ENCODE measurements at regions not wholly inside any gene's neighbourhood (a gene's known extent, or its start where the extent isn't known, plus 50 kb on each side); places are given as distances from the start of the nearest gene placed in this dataset.

DNA sequence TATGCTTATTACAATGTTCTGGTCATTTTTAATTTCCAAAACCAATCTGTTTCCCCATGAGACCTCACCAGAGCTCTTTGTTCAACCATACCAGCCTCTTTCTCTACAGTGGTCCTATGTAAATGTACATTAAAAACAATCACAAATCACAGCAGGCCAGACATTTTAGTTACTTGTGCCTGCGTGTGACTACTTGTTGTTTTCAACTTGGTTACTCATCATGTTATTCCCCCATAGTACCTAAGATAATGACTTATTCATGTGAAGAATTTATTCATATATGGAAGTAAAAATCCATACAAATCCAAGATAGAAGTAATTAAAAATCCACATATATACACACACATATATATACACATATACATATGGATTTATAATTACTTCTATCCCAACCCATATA lies 379.6 kb downstream of the SLITRK6 start:
- Mint-ChIP-seq H3K27me3 (ENCODE audit: insufficient read depth, low read depth) (peaks cover 2% of the 10 kb centered on the region), H3K4me1 (no peaks in the 10 kb centered on the region), H3K4me3 (no peak overlapping the region), H3K9me3 (no peaks in the 10 kb centered on the region), H3K36me3 (no peaks in the 10 kb centered on the region), H3K27ac (no peak overlapping the region)
- H3K79me2 ChIP-seq (ENCODE audit: low read depth): no peaks in the 10 kb centered on the region
- H3K27ac ChIP-seq: no peak overlapping the region
- no peaks in the 10 kb centered on the region for H3F3A ChIP-seq (ENCODE audit: low read depth)
- no peaks in the 10 kb centered on the region for H4K20me1 ChIP-seq (ENCODE audit: low read depth)
- H2AFZ ChIP-seq (replicated peaks): no peak overlapping the region
- no peaks in the 10 kb centered on the region for H3K27me3 ChIP-seq
- H3K9ac ChIP-seq: no peak overlapping the region
- H3K36me3 ChIP-seq: no peaks in the 10 kb centered on the region
- H3K4me1 ChIP-seq: no peaks in the 10 kb centered on the region
- no peak overlapping the region for H3K4me3 ChIP-seq
- H3K9me3 ChIP-seq (ENCODE audit: low read depth): no peaks in the 10 kb centered on the region
- DNase-seq (ENCODE audit: low spot score): no peak
- TF ChIP-seq EZH2 (IDR thresholded peaks at IDR 0.05) (no peak), EZH2phosphoT487 (IDR thresholded peaks at IDR 0.05) (no peak)
- TF ChIP-seq, protein P1, sequence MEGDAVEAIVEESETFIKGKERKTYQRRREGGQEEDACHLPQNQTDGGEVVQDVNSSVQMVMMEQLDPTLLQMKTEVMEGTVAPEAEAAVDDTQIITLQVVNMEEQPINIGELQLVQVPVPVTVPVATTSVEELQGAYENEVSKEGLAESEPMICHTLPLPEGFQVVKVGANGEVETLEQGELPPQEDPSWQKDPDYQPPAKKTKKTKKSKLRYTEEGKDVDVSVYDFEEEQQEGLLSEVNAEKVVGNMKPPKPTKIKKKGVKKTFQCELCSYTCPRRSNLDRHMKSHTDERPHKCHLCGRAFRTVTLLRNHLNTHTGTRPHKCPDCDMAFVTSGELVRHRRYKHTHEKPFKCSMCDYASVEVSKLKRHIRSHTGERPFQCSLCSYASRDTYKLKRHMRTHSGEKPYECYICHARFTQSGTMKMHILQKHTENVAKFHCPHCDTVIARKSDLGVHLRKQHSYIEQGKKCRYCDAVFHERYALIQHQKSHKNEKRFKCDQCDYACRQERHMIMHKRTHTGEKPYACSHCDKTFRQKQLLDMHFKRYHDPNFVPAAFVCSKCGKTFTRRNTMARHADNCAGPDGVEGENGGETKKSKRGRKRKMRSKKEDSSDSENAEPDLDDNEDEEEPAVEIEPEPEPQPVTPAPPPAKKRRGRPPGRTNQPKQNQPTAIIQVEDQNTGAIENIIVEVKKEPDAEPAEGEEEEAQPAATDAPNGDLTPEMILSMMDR (IDR thresholded peaks at IDR 0.05): no peak
- no peak overlapping the region for H3K4me2 ChIP-seq

DNA sequence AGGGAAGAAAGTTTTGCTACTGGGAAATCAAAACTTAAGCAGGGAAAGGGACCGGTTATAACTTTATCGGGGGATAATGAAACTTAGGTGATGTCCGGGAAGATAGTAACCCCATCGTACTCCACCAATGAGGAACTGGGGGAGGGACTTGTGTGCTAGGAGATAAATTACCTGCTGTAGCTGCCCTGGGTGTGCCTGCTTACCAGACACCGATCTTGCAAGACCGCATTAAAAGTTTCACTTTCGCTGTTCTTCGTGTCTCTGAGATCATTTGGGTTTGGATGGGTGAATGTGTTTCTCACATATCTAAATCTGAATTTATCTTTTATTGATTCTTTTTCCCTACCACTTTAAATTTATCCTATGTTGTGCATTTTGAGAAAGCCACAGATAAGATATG lies 381.4 kb downstream of the SLITRK6 start:
- no peaks in the 10 kb centered on the region for H3K4me1 Mint-ChIP-seq
- Histone ChIP-seq H4K20me1 (ENCODE audit: low read depth) (no peaks in the 10 kb centered on the region), H3K79me2 (ENCODE audit: low read depth) (no peaks in the 10 kb centered on the region), H3K27ac (no peak overlapping the region), H2AFZ (replicated peaks) (no peak overlapping the region), H3K4me1 (no peaks in the 10 kb centered on the region), H3K4me2 (no peak overlapping the region), H3K36me3 (no peaks in the 10 kb centered on the region), H3K27me3 (no peaks in the 10 kb centered on the region), H3K9ac (no peak overlapping the region), H3K4me3 (no peak overlapping the region), H3K9me3 (ENCODE audit: low read depth) (no peaks in the 10 kb centered on the region), H3F3A (ENCODE audit: low read depth) (no peaks in the 10 kb centered on the region)
- no peak overlapping the region for H3K4me3 Mint-ChIP-seq
- no peak for DNase-seq (ENCODE audit: low spot score)
- peaks cover 2% of the 10 kb centered on the region for H3K27me3 Mint-ChIP-seq (ENCODE audit: insufficient read depth, low read depth)
- no peak for TF ChIP-seq EZH2 (IDR thresholded peaks at IDR 0.05)
- TF ChIP-seq EZH2phosphoT487 (IDR thresholded peaks at IDR 0.05): no peak
- TF ChIP-seq, protein P1 (IDR thresholded peaks at IDR 0.05): no peak
- no peak overlapping the region for H3K27ac Mint-ChIP-seq
- no peaks in the 10 kb centered on the region for H3K9me3 Mint-ChIP-seq
- no peaks in the 10 kb centered on the region for H3K36me3 Mint-ChIP-seq

DNA sequence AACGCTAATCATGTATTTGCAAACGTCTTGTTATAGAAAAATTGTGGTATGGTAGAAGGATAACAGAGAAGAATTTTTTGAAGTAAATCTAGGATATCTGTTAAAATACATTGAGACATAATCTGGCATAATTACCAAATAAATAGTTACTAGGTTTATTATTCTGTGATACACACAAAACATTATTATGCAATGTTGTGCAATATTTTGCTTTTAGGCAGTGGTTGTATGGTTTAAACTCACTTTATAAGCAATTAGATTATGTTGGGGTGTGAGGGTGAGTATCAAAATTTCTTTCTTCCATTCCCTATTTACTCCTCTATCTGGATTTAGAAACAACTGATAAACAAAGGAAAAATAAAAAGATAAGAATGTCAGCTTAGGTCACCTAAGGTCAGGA lies 385.6 kb downstream of the SLITRK6 start:
- H3K9me3 Mint-ChIP-seq: no peaks in the 10 kb centered on the region
- Histone ChIP-seq H3K36me3 (no peaks in the 10 kb centered on the region), H3K9ac (no peak overlapping the region), H3F3A (ENCODE audit: low read depth) (no peaks in the 10 kb centered on the region), H3K27me3 (no peaks in the 10 kb centered on the region), H4K20me1 (ENCODE audit: low read depth) (no peaks in the 10 kb centered on the region), H2AFZ (replicated peaks) (no peak overlapping the region), H3K4me2 (no peak overlapping the region), H3K4me3 (no peak overlapping the region), H3K4me1 (no peaks in the 10 kb centered on the region), H3K79me2 (ENCODE audit: low read depth) (no peaks in the 10 kb centered on the region), H3K9me3 (ENCODE audit: low read depth) (no peaks in the 10 kb centered on the region), H3K27ac (no peak overlapping the region)
- no peaks in the 10 kb centered on the region for H3K4me1 Mint-ChIP-seq
- no peaks in the 10 kb centered on the region for H3K36me3 Mint-ChIP-seq
- H3K4me3 Mint-ChIP-seq: no peak overlapping the region
- H3K27ac Mint-ChIP-seq: no peak overlapping the region
- no peak for DNase-seq (ENCODE audit: low spot score)
- TF ChIP-seq EZH2 (IDR thresholded peaks at IDR 0.05) (no peak), EZH2phosphoT487 (IDR thresholded peaks at IDR 0.05) (no peak)
- TF ChIP-seq, protein P1 (IDR thresholded peaks at IDR 0.05): no peak
- H3K27me3 Mint-ChIP-seq (ENCODE audit: insufficient read depth, low read depth): no peaks in the 10 kb centered on the region

DNA sequence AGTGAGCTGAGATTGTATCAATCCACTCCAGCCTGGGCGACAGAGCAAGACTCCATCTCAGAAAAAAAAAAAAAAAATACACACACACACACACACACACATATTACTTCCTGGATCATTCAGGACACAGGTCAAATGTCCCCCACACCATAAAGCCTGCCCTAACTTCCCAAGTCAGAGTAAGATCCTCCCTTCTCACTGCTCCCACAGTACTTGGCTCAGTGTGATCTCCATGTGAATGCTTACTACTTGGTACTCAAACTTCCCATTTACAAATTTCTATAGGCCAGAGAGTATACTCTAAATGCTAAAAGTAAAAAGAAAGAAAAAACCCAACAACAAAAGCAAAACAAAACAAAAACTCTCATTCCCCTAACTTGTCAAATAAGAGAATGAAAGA lies 386.8 kb downstream of the SLITRK6 start:
- Mint-ChIP-seq H3K27me3 (ENCODE audit: insufficient read depth, low read depth) (no peaks in the 10 kb centered on the region), H3K4me3 (no peak overlapping the region), H3K27ac (no peak overlapping the region), H3K9me3 (no peaks in the 10 kb centered on the region), H3K36me3 (no peaks in the 10 kb centered on the region), H3K4me1 (no peaks in the 10 kb centered on the region)
- H3K9me3 ChIP-seq (ENCODE audit: low read depth): no peaks in the 10 kb centered on the region
- H3K4me2 ChIP-seq: no peak overlapping the region
- no peak for DNase-seq (ENCODE audit: low spot score)
- H2AFZ ChIP-seq (replicated peaks): no peak overlapping the region
- TF ChIP-seq EZH2 (IDR thresholded peaks at IDR 0.05): no peak
- no peak for TF ChIP-seq EZH2phosphoT487 (IDR thresholded peaks at IDR 0.05)
- TF ChIP-seq, protein P1 (IDR thresholded peaks at IDR 0.05): no peak
- no peak overlapping the region for H3K4me3 ChIP-seq
- H4K20me1 ChIP-seq (ENCODE audit: low read depth): no peaks in the 10 kb centered on the region
- H3K4me1 ChIP-seq: no peaks in the 10 kb centered on the region
- no peaks in the 10 kb centered on the region for H3F3A ChIP-seq (ENCODE audit: low read depth)
- H3K27ac ChIP-seq: no peak overlapping the region
- H3K27me3 ChIP-seq: no peaks in the 10 kb centered on the region
- H3K36me3 ChIP-seq: no peaks in the 10 kb centered on the region
- no peak overlapping the region for H3K9ac ChIP-seq
- no peaks in the 10 kb centered on the region for H3K79me2 ChIP-seq (ENCODE audit: low read depth)
